Right lobe of liver (tissue), 6 donors: ENCODE measurements at regions not wholly inside any gene's neighbourhood (a gene's known extent, or its start where the extent isn't known, plus 50 kb on each side); places are given as distances from the start of the nearest gene placed in this dataset.

ENCODE experiments used
- ATAC-seq, 4 donors: fragments of 200-7000 bp; cut with Tn5 transposase; one replicate each; pipeline ENCODE4 v1.9.1; 2020; ENCODE audit warnings: mild to moderate bottlenecking in 4 of 4, moderate library complexity in 4 of 4
- DNase-seq, 3 donors: peaks; one replicate each; pipeline ENCODE4 v3.0.0-alpha.2; 2020
- H3K27ac ChIP-seq, 3 donors: fragments of 200-600 bp; one replicate each; pipeline ENCODE4 v1.8.0; 2022
- H3K27me3 ChIP-seq, 2 donors: fragments of 200-600 bp; one replicate each; pipeline ENCODE4 v1.8.0; 2022
- H3K36me3 ChIP-seq, 4 donors: fragments of 200-600 bp; sonication (generic) in 1 of 4; one replicate each; pipeline versions ENCODE4 v1.5.1 to v1.8.0; 2017 to 2022; ENCODE audit warnings: control low read depth in 1 of 4
- H3K4me1 ChIP-seq, 4 donors: fragments of 200-600 bp; sonication (generic) in 1 of 4; one replicate each; pipeline versions ENCODE4 v1.5.1 to v1.8.0; 2017 to 2022; ENCODE audit warnings: control low read depth in 1 of 4
- H3K4me3 ChIP-seq, 3 donors: fragments of 200-600 bp; one replicate each; pipeline ENCODE4 v1.8.0; 2022
- H3K9me3 ChIP-seq, 4 donors: fragments of 200-600 bp; sonication (generic) in 1 of 4; one replicate each; pipeline versions ENCODE4 v1.5.1 to v1.8.0; 2017 to 2022; ENCODE audit warnings: control low read depth in 1 of 4
- CTCF ChIP-seq, 4 donors: fragments of 200-600 bp in 3 of 4; fragments of 450-650 bp in 1 of 4; IDR thresholded peaks; one replicate each; pipeline versions ENCODE4 v1.5.1 to v1.8.0; 2016 to 2022; ENCODE audit warnings: antibody characterized with exemption in 4 of 4, mild to moderate bottlenecking in 2 of 4
- POLR2A ChIP-seq: fragments of 450-650 bp; IDR thresholded peaks from one replicate; pipeline ENCODE4 v1.6.1; 2017; ENCODE audit warnings: antibody characterized with exemption, mild to moderate bottlenecking
- WGBS: methylation state at CpG from one replicate; pipeline ENCODE4 v1.1.6; 2018; ENCODE audit warnings: low coverage, low lambda C conversion rate; ENCODE audit not compliant: insufficient coverage; ENCODE audit errors: missing lambda C conversion rate; 5-methylcytosine and 5-hydroxymethylcytosine counted together
- intact Hi-C, 2 donors: fragments of 100-400 bp; cut with DNase I; formaldehyde crosslinking; loops; one replicate each; pipeline versions ENCODE4 v1.11.2 to v1.14.1; 2022
- donor health status: DM: no; HTN: yes; CAD: no.
- donor health status: DM: no; HTN: no; CAD: no.
- donor health status: DM: no; HTN: no; CAD: no.
- donor health status: DM: no; HTN: yes; CAD: no.
- donor health status: DM: no; HTN: yes; CAD: no.

DNA sequence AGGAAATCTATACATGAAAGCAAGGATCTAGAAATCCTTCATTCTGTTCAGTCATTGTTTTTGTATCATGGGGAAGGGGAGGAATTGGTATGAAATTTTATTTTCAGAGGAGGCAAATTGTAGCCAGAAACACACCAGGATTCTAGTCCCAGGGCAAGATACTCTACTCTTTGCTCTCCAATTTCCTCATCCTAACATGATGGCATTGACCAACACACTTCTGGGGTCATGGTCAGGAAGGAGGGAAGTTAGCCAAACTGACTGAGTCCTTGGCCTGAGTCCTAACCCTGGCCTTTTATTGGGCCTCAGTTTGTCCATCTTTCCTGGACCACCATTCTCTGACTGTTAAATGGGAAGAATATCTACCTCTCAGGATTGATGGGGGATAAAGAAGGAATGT, 65.5 kb downstream of the BBS10 start:
- no peak overlapping the region for H3K4me3 ChIP-seq
- no peaks in the 10 kb centered on the region for H3K27me3 ChIP-seq
- no peaks in the 10 kb centered on the region for H3K9me3 ChIP-seq
- no peak for TF ChIP-seq CTCF (IDR thresholded peaks at IDR 0.05)
- TF ChIP-seq POLR2A, result no peak
- peak overlapping the region in 1 of 3 donors; percentile 8 for H3K27ac ChIP-seq
- ATAC-seq (peak in 3 of 4 donors; percentile 47 to 62 (median 60)), DNase-seq (peak in 1 of 3 donors; percentile 48)
- H3K4me1 ChIP-seq, result peaks cover 0 to 45% (median 12%) of the 10 kb centered on the region in 4 donors
- H3K36me3 ChIP-seq, result no peaks in the 10 kb centered on the region
- intact Hi-C loops, result no loop called here

- TF ChIP-seq CTCF (IDR thresholded peaks at IDR 0.05) (no peak), POLR2A (no peak)
- DNase-seq (no peak), ATAC-seq (no peak)
- H3K4me1 ChIP-seq, result peaks cover 0 to 21% (median 6%) of the 10 kb centered on the region in 4 donors
- H3K4me3 ChIP-seq, result no peak overlapping the region
- no peaks in the 10 kb centered on the region for H3K9me3 ChIP-seq
- H3K27me3 ChIP-seq, result no peaks in the 10 kb centered on the region
- no peak overlapping the region for H3K27ac ChIP-seq
- WGBS, result 97% methylated on average over 4 of the region's 4 CpGs
- H3K36me3 ChIP-seq, result no peaks in the 10 kb centered on the region
- intact Hi-C loops, result no loop called here
Measured at GRCh38 chr12:76277480-76277879, 70.7 kb downstream of the BBS10 start.

DNA sequence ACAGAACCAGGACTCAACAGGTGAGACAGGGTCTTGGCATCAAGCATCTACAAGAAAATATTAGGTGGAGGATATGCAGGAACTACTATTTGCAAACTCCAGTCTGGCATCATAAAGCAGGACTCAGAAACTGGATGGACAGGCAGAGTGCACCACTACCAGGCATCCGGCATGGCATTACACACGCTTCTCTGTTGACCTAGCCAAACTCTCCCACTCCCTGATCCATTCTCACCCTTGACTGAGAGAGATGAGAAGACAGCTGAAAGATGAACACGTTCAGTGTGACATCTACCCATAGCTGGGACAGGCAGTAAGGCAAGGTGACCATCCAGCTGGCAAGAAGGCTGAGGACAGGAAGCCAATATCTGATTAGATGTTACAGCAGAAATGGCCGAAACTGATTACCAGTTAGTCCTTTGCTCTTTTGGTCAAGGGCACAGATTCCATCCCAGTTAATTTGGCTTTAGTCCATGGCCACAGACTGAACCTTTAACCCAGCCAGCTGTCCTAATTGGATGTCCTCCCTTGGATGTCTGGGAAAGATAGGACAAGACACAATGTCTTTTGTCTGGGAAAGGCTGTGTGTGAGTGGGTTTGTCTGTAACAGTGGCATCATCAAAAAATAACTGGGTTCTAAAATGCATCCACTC, 71.6 kb downstream of the BBS10 start:
- Histone ChIP-seq H3K4me1 (peaks cover 0 to 17% (median 6%) of the 10 kb centered on the region in 4 donors), H3K4me3 (no peak overlapping the region), H3K27ac (peak overlapping the region in 1 of 3 donors; percentile 51), H3K36me3 (no peaks in the 10 kb centered on the region), H3K9me3 (no peaks in the 10 kb centered on the region), H3K27me3 (no peaks in the 10 kb centered on the region)
- DNase-seq (peak; percentile 34 to 87 (median 61)), ATAC-seq (peak; percentile 93 to 97 (median 94))
- intact Hi-C loops, result no loop called here
- no peak for TF ChIP-seq POLR2A
- no peak for TF ChIP-seq CTCF (IDR thresholded peaks at IDR 0.05)
- 29% methylated on average over 2 of the region's 4 CpGs for WGBS

DNA sequence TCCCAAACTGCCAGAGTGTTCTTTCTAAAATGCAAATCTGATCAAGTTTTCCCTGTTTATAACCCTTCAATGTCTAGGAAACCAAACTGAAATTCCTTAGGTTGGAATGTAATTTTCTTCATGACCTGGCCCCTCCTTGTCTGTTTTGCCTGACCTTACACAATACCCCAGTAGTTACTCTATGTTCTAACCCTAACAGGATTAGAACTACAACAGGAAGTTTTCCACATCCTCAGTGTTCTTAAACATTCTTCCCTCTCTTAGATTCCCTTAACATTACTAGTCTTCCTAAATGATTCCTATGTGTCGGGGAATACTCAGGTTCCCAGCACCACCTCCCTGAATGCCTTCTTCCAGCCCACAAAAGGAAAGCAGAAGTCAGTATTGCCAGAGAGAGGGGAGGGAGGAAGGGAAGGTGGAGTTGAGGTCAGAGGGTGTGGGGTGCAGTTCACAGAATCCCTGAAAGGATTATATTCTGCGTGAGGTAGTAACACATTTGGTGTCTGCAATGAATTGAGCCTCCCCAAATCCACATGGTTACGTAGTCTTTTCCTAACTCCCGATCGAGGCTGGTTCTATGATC, 72.6 kb downstream of the BBS10 start:
- no peak for ATAC-seq
- WGBS, result 74% methylated on average over 2 of the region's 5 CpGs

More for the DNA sequence above, 72.6 kb downstream of the BBS10 start:
- TF ChIP-seq CTCF (IDR thresholded peaks at IDR 0.05) (no peak), POLR2A (no peak)
- Histone ChIP-seq H3K27ac (no peak overlapping the region), H3K9me3 (no peaks in the 10 kb centered on the region), H3K36me3 (no peaks in the 10 kb centered on the region), H3K4me1 (peaks cover 0 to 17% (median 6%) of the 10 kb centered on the region in 4 donors), H3K4me3 (no peak overlapping the region), H3K27me3 (no peaks in the 10 kb centered on the region)
- no peak for DNase-seq
- intact Hi-C loops, result no loop called here
